Epithelial cell of esophagus (primary cell): ENCODE measurements at regions not wholly inside any gene's neighbourhood (a gene's known extent, or its start where the extent isn't known, plus 50 kb on each side); places are given as distances from the start of the nearest gene placed in this dataset.

ENCODE experiments used
- DNase-seq: peaks from one replicate; pipeline ENCODE4 v3.0.0; 2010; ENCODE audit warnings: low read depth
- H3K4me3 ChIP-seq: 2 replicates; pipeline ENCODE4 v1.5.1; 2011; ENCODE audit warnings: mild to moderate bottlenecking, low read length, control low read depth
- CTCF ChIP-seq: IDR thresholded peaks from 2 replicates; pipeline ENCODE4 v1.5.1; 2011; ENCODE audit warnings: low read depth, mild to moderate bottlenecking, low read length, control low read depth, inconsistent platforms; ENCODE audit not compliant: insufficient read depth; ENCODE audit errors: missing control alignments

GRCh38 chr15:34684351-34684750 lies 70.4 kb downstream of the GJD2 start:
- H3K4me3 ChIP-seq: no peak overlapping the region
- TF ChIP-seq CTCF: no peak
- DNase-seq: peak; percentile 54

- TF ChIP-seq CTCF: no peak
- peak; percentile 97 for DNase-seq
- H3K4me3 ChIP-seq: no peak overlapping the region
These were observed 72.1 kb downstream of the GJD2 start for GRCh38 chr15:34682674-34683073.

- DNase-seq: no peak
- TF ChIP-seq CTCF: no peak
- H3K4me3 ChIP-seq: no peak overlapping the region
These were observed 75.5 kb downstream of the GJD2 start for GRCh38 chr15:34679291-34679690.

GRCh38 chr15:34673241-34673640 lies 81.6 kb downstream of the GJD2 start:
- no peak for DNase-seq
- no peak for TF ChIP-seq CTCF
- no peak overlapping the region for H3K4me3 ChIP-seq

- no peak overlapping the region for H3K4me3 ChIP-seq
- no peak for TF ChIP-seq CTCF
- DNase-seq: no peak
These were observed 82.2 kb upstream of the GOLGA8B start for GRCh38 chr15:34665498-34666116.

- DNase-seq: no peak
- H3K4me3 ChIP-seq: no peak overlapping the region
- TF ChIP-seq CTCF: no peak
These were observed 81.0 kb upstream of the GOLGA8B start for GRCh38 chr15:34664418-34664817.

- no peak for TF ChIP-seq CTCF
- no peak overlapping the region for H3K4me3 ChIP-seq
- DNase-seq: no peak
These were observed 79.7 kb upstream of the GOLGA8B start for GRCh38 chr15:34663101-34663500.
